Right ventricle myocardium inferior (tissue), 1 donor: ENCODE measurements at regions not wholly inside any gene's neighbourhood (a gene's known extent, or its start where the extent isn't known, plus 50 kb on each side); places are given as distances from the start of the nearest gene placed in this dataset.
"Not testable (repeated sequence)": the region's sequence is repeated elsewhere in the genome, so short reads cannot be mapped to it uniquely, and the experiment has no call there.

Source experiments
- ATAC-seq: fragments of 200-7000 bp; cut with Tn5 transposase; one replicate; pipeline ENCODE4 v1.9.1; 2020; ENCODE audit warnings: mild to moderate bottlenecking, moderate library complexity
- DNase-seq: peaks from one replicate; pipeline ENCODE4 v3.0.0; 2021; ENCODE audit errors: missing footprints
- intact Hi-C: fragments of 100-400 bp; cut with DNase I; formaldehyde crosslinking; loops from one replicate; pipeline ENCODE4 v1.11.0; 2022
- donor health status: DM: no; HTN: yes; CAD: no; lungs with severe emphysema.

GRCh38 chr2:102871707-102872106, 109.9 kb downstream of the TMEM182 start:
- intact Hi-C loops, result loop anchor here (10.0 kb wide), 1 partner anchor 397 kb away; the partner anchor contains the start of gene SLC9A4
- DNase-seq, result no peak
- no peak for ATAC-seq

GRCh38 chr2:102872388-102872787, 110.6 kb downstream of the TMEM182 start:
- DNase-seq (no peak), ATAC-seq (no peak)
- intact Hi-C loops, result loop anchor here (10.0 kb wide), 1 partner anchor 398 kb away; the partner anchor contains the start of gene SLC9A4

GRCh38 chr2:102879513-102879912, 117.7 kb downstream of the TMEM182 start:
- not testable (repeated sequence) for ATAC-seq, DNase-seq
- intact Hi-C loops, result loop anchor here (10.0 kb wide), 1 partner anchor 405 kb away; the partner anchor contains the start of gene SLC9A4

- ATAC-seq (no peak), DNase-seq (no peak)
- intact Hi-C loops, result no loop called here
Measured at GRCh38 chr2:102880731-102881130, 118.9 kb downstream of the TMEM182 start.

- no peak for DNase-seq
- intact Hi-C loops, result no loop called here
- no peak for ATAC-seq
Measured at GRCh38 chr2:102886216-102886893, 124.5 kb downstream of the TMEM182 start.

GRCh38 chr2:102888514-102888913, 126.7 kb downstream of the TMEM182 start:
- intact Hi-C loops, result no loop called here
- ATAC-seq, result no peak
- DNase-seq, result no peak

- ATAC-seq (no peak), DNase-seq (no peak)
- intact Hi-C loops, result no loop called here
Measured at GRCh38 chr2:102891296-102891695, 129.5 kb downstream of the TMEM182 start.

GRCh38 chr2:102892698-102893310, 131.0 kb downstream of the TMEM182 start:
- DNase-seq (no peak), ATAC-seq (no peak)

GRCh38 chr2:102893870-102894269, 132.0 kb downstream of the TMEM182 start:
- intact Hi-C loops, result no loop called here
- no peak for ATAC-seq
- DNase-seq, result no peak

More at GRCh38 chr2:102892698-102893310, 131.0 kb downstream of the TMEM182 start:
- intact Hi-C loops, result no loop called here

- intact Hi-C loops, result no loop called here
- DNase-seq (no peak), ATAC-seq (no peak)
Measured at GRCh38 chr2:102895376-102895775, 133.5 kb downstream of the TMEM182 start.

- ATAC-seq, DNase-seq, intact Hi-C loops: not testable (repeated sequence)
Measured at GRCh38 chr2:102909240-102909639, 147.4 kb downstream of the TMEM182 start.

- intact Hi-C loops, result no loop called here
- ATAC-seq (no peak), DNase-seq (no peak)
Measured at GRCh38 chr2:102910724-102911123, 148.9 kb downstream of the TMEM182 start.

- DNase-seq (no peak), ATAC-seq (no peak)
- intact Hi-C loops, result no loop called here
Measured at GRCh38 chr2:102915128-102915527, 153.3 kb downstream of the TMEM182 start.

GRCh38 chr2:102922321-102922720, 160.5 kb downstream of the TMEM182 start:
- intact Hi-C loops, result no loop called here
- DNase-seq (no peak), ATAC-seq (no peak)

- intact Hi-C loops, result no loop called here
- no peak for DNase-seq
- ATAC-seq, result no peak
Measured at GRCh38 chr2:102925003-102925402, 163.2 kb downstream of the TMEM182 start.

GRCh38 chr2:102927854-102928267, 166.0 kb downstream of the TMEM182 start:
- intact Hi-C loops, result no loop called here
- DNase-seq (no peak), ATAC-seq (no peak)

GRCh38 chr2:102929721-102930120, 167.9 kb downstream of the TMEM182 start:
- DNase-seq, result no peak
- intact Hi-C loops, result no loop called here
- ATAC-seq, result no peak

GRCh38 chr2:102932501-102932900, 170.7 kb downstream of the TMEM182 start:
- no peak for DNase-seq
- intact Hi-C loops, result no loop called here

GRCh38 chr2:102939207-102939606, 177.4 kb downstream of the TMEM182 start:
- intact Hi-C loops, result no loop called here
- no peak for DNase-seq
- no peak for ATAC-seq

More at GRCh38 chr2:102932501-102932900, 170.7 kb downstream of the TMEM182 start:
- no peak for ATAC-seq

- intact Hi-C loops, result no loop called here
- ATAC-seq, result no peak
- no peak for DNase-seq
Measured at GRCh38 chr2:102940684-102941083, 178.9 kb downstream of the TMEM182 start.
